ENCODE measurements at regions not wholly inside any gene's neighbourhood (a gene's known extent, or its start where the extent isn't known, plus 50 kb on each side); places are given as distances from the start of the nearest gene placed in this dataset.

- CTCF ChIA-PET = no interaction called here
- POLR2A ChIA-PET = no interaction called here
- TF ChIP-seq CTCF (IDR thresholded peaks at IDR 0.05; ENCODE audit: insufficient read depth, low read length, missing control alignments) = no peak
- no peak overlapping the region for H3K4me3 ChIP-seq (ENCODE audit: low read depth, low read length)
- DNase-seq (ENCODE audit: low read depth, low spot score) = no peak
These were observed 315.1 kb upstream of the EEF2KMT start for GRCh38 chr16:5412731-5413130.

GRCh38 chr16:5398203-5398602 is 300.6 kb upstream of the EEF2KMT start:
- H3K4me3 ChIP-seq (ENCODE audit: low read depth, low read length) = no peak overlapping the region
- DNase-seq (ENCODE audit: low read depth, low spot score) = no peak
- ChIA-PET POLR2A (no interaction called here), CTCF (no interaction called here)
- TF ChIP-seq CTCF (IDR thresholded peaks at IDR 0.05; ENCODE audit: insufficient read depth, low read length, missing control alignments) = no peak

GRCh38 chr16:5396880-5397279 is 299.3 kb upstream of the EEF2KMT start:
- POLR2A ChIA-PET = no interaction called here
- no peak for TF ChIP-seq CTCF (IDR thresholded peaks at IDR 0.05; ENCODE audit: insufficient read depth, low read length, missing control alignments)
- CTCF ChIA-PET = no interaction called here
- H3K4me3 ChIP-seq (ENCODE audit: low read depth, low read length) = no peak overlapping the region
- no peak for DNase-seq (ENCODE audit: low read depth, low spot score)

GRCh38 chr16:5393070-5393469 is 295.5 kb upstream of the EEF2KMT start:
- ChIA-PET CTCF (no interaction called here), POLR2A (no interaction called here)
- no peak for DNase-seq (ENCODE audit: low read depth, low spot score)
- TF ChIP-seq CTCF (IDR thresholded peaks at IDR 0.05; ENCODE audit: insufficient read depth, low read length, missing control alignments) = no peak
- H3K4me3 ChIP-seq (ENCODE audit: low read depth, low read length) = no peak overlapping the region

GRCh38 chr16:5386989-5387388 is 289.4 kb upstream of the EEF2KMT start:
- POLR2A ChIA-PET = no interaction called here
- no peak for DNase-seq (ENCODE audit: low read depth, low spot score)
- no peak overlapping the region for H3K4me3 ChIP-seq (ENCODE audit: low read depth, low read length)
- CTCF ChIA-PET = no interaction called here
- no peak for TF ChIP-seq CTCF (IDR thresholded peaks at IDR 0.05; ENCODE audit: insufficient read depth, low read length, missing control alignments)

- POLR2A ChIA-PET = no interaction called here
- no peak for TF ChIP-seq CTCF (IDR thresholded peaks at IDR 0.05; ENCODE audit: insufficient read depth, low read length, missing control alignments)
- no peak overlapping the region for H3K4me3 ChIP-seq (ENCODE audit: low read depth, low read length)
- DNase-seq (ENCODE audit: low read depth, low spot score) = no peak
- CTCF ChIA-PET = no interaction called here
These were observed 288.2 kb upstream of the EEF2KMT start for GRCh38 chr16:5385811-5386210.

Data from AG04449 (cell line).